ENCODE measurements at regions not wholly inside any gene's neighbourhood (a gene's known extent, or its start where the extent isn't known, plus 50 kb on each side); places are given as distances from the start of the nearest gene placed in this dataset.

- DNase-seq (ENCODE audit: insufficient read length, low spot score) (no peak), FAIRE-seq (no peak)
These were observed 132.2 kb downstream of the PTGER3 start for GRCh38 chr1:70915258-70916033.

GRCh38 chr1:70916034-70916427, 131.6 kb downstream of the PTGER3 start:
- DNase-seq (ENCODE audit: insufficient read length, low spot score), result no peak
- FAIRE-seq, result no peak

DNA sequence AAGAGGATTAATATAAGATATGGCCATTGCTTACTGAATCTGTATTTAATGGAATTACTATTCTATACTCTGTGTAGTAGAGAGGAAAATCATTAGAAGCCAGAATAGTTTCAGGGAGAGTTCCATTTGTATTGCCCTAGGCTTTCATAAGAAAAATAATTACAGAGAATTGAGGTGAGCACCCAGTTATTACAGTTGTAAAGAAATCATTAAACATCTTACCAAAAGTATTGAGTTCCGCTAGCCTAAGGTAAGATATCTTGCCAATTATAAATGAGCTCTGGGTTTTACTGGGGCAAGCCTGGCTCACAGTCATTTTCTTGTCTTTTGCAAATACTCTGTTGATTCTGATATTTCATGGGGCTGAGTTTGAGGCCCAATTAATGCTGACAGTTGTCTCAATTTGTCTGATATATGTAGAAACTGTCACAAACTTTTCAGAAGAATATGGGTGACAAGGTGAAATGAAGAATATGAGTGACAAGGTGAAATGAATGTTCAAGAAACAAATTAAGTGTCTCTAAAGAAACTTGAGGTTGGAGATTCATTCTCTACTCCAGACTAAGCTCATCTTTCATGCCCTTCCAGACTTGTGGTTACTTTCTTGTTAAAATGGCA, 127.8 kb downstream of the PTGER3 start:
- FAIRE-seq, result no peak

More for the DNA sequence above, 127.8 kb downstream of the PTGER3 start:
- DNase-seq (ENCODE audit: insufficient read length, low spot score), result no peak
